WERI-Rb-1 (cell line): ENCODE measurements at regions not wholly inside any gene's neighbourhood (a gene's known extent, or its start where the extent isn't known, plus 50 kb on each side); places are given as distances from the start of the nearest gene placed in this dataset.

Experiments used
- DNase-seq: peaks from one replicate; pipeline ENCODE4 v3.0.0-alpha.2; 2020
- H3K27ac ChIP-seq: fragments of 250-450 bp; sonication (Bioruptor Pico); 2 replicates; pipeline ENCODE4 v1.5.1; 2020; ENCODE audit warnings: mild to moderate bottlenecking, moderate library complexity
- H3K27me3 ChIP-seq: fragments of 250-450 bp; sonication (Bioruptor Pico); 2 replicates; pipeline ENCODE4 v1.5.1; 2021; ENCODE audit warnings: mild to moderate bottlenecking, low read depth, moderate library complexity; ENCODE audit not compliant: insufficient read depth, severe bottlenecking
- H3K36me3 ChIP-seq: fragments of 250-450 bp; sonication (Bioruptor Pico); 2 replicates; pipeline ENCODE4 v1.5.1; 2020; ENCODE audit warnings: mild to moderate bottlenecking, moderate library complexity
- H3K4me3 ChIP-seq: 2 replicates; pipeline ENCODE4 v1.5.1; 2011; ENCODE audit warnings: low read depth, mild to moderate bottlenecking, control low read depth, low read length
- H3K9me3 ChIP-seq: fragments of 250-450 bp; sonication (Bioruptor Pico); 2 replicates; pipeline ENCODE4 v1.5.1; 2021; ENCODE audit warnings: mild to moderate bottlenecking, moderate library complexity; ENCODE audit not compliant: severe bottlenecking
- CTCF ChIP-seq: IDR thresholded peaks from 2 replicates; pipeline ENCODE4 v1.5.1; 2011; ENCODE audit warnings: low read depth, mild to moderate bottlenecking, control low read depth, inconsistent platforms, low read length

- Histone ChIP-seq H3K27me3 (no peaks in the 10 kb centered on the region), H3K4me3 (no peak overlapping the region), H3K27ac (no peak overlapping the region), H3K36me3 (no peaks in the 10 kb centered on the region), H3K9me3 (no peaks in the 10 kb centered on the region)
- TF ChIP-seq CTCF = no peak
- DNase-seq = no peak
Measured at GRCh38 chr7:47204709-47205108, 377.2 kb downstream of the TNS3 start.

- Histone ChIP-seq H3K36me3 (no peaks in the 10 kb centered on the region), H3K9me3 (no peaks in the 10 kb centered on the region), H3K27ac (no peak overlapping the region), H3K27me3 (no peaks in the 10 kb centered on the region), H3K4me3 (no peak overlapping the region)
- DNase-seq = no peak
- TF ChIP-seq CTCF = no peak
Measured at GRCh38 chr7:47202146-47202783, 379.6 kb downstream of the TNS3 start.

- DNase-seq = no peak
- Histone ChIP-seq H3K9me3 (no peaks in the 10 kb centered on the region), H3K27me3 (no peaks in the 10 kb centered on the region), H3K36me3 (no peaks in the 10 kb centered on the region), H3K27ac (no peak overlapping the region), H3K4me3 (no peak overlapping the region)
- TF ChIP-seq CTCF = no peak
Measured at GRCh38 chr7:47198159-47198558, 383.8 kb downstream of the TNS3 start.

- TF ChIP-seq CTCF = no peak
- Histone ChIP-seq H3K9me3 (no peaks in the 10 kb centered on the region), H3K4me3 (no peak overlapping the region), H3K36me3 (no peaks in the 10 kb centered on the region), H3K27me3 (no peaks in the 10 kb centered on the region), H3K27ac (no peak overlapping the region)
- no peak for DNase-seq
Measured at GRCh38 chr7:47197486-47197885, 384.4 kb downstream of the TNS3 start.

GRCh38 chr7:47196737-47197136 is 385.2 kb downstream of the TNS3 start:
- Histone ChIP-seq H3K27me3 (no peaks in the 10 kb centered on the region), H3K27ac (no peak overlapping the region), H3K4me3 (no peak overlapping the region), H3K36me3 (no peaks in the 10 kb centered on the region), H3K9me3 (no peaks in the 10 kb centered on the region)
- no peak for DNase-seq
- TF ChIP-seq CTCF = no peak

- DNase-seq = no peak
- no peak for TF ChIP-seq CTCF
Measured at GRCh38 chr7:47196106-47196645, 385.7 kb downstream of the TNS3 start.

More at GRCh38 chr7:47196106-47196645, 385.7 kb downstream of the TNS3 start:
- H3K4me3 ChIP-seq = no peak overlapping the region
- H3K36me3 ChIP-seq = no peaks in the 10 kb centered on the region
- no peaks in the 10 kb centered on the region for H3K9me3 ChIP-seq
- no peak overlapping the region for H3K27ac ChIP-seq
- no peaks in the 10 kb centered on the region for H3K27me3 ChIP-seq
